NCI-H2227 treated with DMSO at 0.1 percent for 48 hours (cell line): ENCODE measurements at regions not wholly inside any gene's neighbourhood (a gene's known extent, or its start where the extent isn't known, plus 50 kb on each side); places are given as distances from the start of the nearest gene placed in this dataset.

Experiments used
- DNase-seq: peaks from one replicate; lab custom pipeline; 2025; lab: John Stamatoyannopoulos, UW

- no peak for DNase-seq
Observed at GRCh38 chr15:85941186-85941855, 138.3 kb upstream of the AGBL1 start.

- no peak for DNase-seq
Observed at GRCh38 chr15:85942632-85943031, 137.0 kb upstream of the AGBL1 start.

GRCh38 chr15:85943151-85943550 is 136.5 kb upstream of the AGBL1 start:
- DNase-seq, result no peak

- no peak for DNase-seq
Observed at GRCh38 chr15:85943791-85944190, 135.9 kb upstream of the AGBL1 start.

GRCh38 chr15:85947021-85947420 is 132.7 kb upstream of the AGBL1 start:
- no peak for DNase-seq

GRCh38 chr15:85947936-85948335 is 131.7 kb upstream of the AGBL1 start:
- DNase-seq, result no peak

GRCh38 chr15:85950101-85950500 is 129.6 kb upstream of the AGBL1 start:
- DNase-seq, result no peak

- DNase-seq, result no peak
Observed at GRCh38 chr15:85954586-85954985, 125.1 kb upstream of the AGBL1 start.

GRCh38 chr15:85955501-85956391 is 123.9 kb upstream of the AGBL1 start:
- no peak for DNase-seq

- no peak for DNase-seq
Observed at GRCh38 chr15:85956532-85957275, 123.0 kb upstream of the AGBL1 start.

- DNase-seq, result no peak
Observed at GRCh38 chr15:85959611-85960010, 120.1 kb upstream of the AGBL1 start.

- no peak for DNase-seq
Observed at GRCh38 chr15:85960381-85960780, 119.3 kb upstream of the AGBL1 start.

GRCh38 chr15:85961821-85962220 is 117.8 kb upstream of the AGBL1 start:
- no peak for DNase-seq

GRCh38 chr15:85963262-85963760 is 116.4 kb upstream of the AGBL1 start:
- DNase-seq, result no peak

- DNase-seq, result no peak
Observed at GRCh38 chr15:85964471-85964870, 115.2 kb upstream of the AGBL1 start.

- no peak for DNase-seq
Observed at GRCh38 chr15:85967553-85967952, 112.1 kb upstream of the AGBL1 start.

- no peak for DNase-seq
Observed at GRCh38 chr15:85972805-85973540, 106.7 kb upstream of the AGBL1 start.

GRCh38 chr15:85973584-85974347 is 105.9 kb upstream of the AGBL1 start:
- DNase-seq, result no peak

GRCh38 chr15:85974348-85974705 is 105.3 kb upstream of the AGBL1 start:
- no peak for DNase-seq

- no peak for DNase-seq
Observed at GRCh38 chr15:85974742-85975141, 104.9 kb upstream of the AGBL1 start.

GRCh38 chr15:85976102-85976501 is 103.6 kb upstream of the AGBL1 start:
- no peak for DNase-seq
